GM23248 (cell line): ENCODE measurements at regions not wholly inside any gene's neighbourhood (a gene's known extent, or its start where the extent isn't known, plus 50 kb on each side); places are given as distances from the start of the nearest gene placed in this dataset.
A peak's percentile ranks its signal among the peaks of the same experiment; 100 is the strongest.

ENCODE experiments used
- DNase-seq: peaks from one replicate; pipeline ENCODE4 v3.0.0-alpha.2; 2015
- H2AFZ ChIP-seq: fragments of 200-600 bp; sonication (generic); 2 replicates; pipeline ENCODE4 v1.6.1; 2016; ENCODE audit warnings: antibody characterized with exemption
- H3F3A ChIP-seq: fragments of 200-600 bp; sonication (generic); 2 replicates; pipeline ENCODE4 v1.6.1; 2016; ENCODE audit warnings: mild to moderate bottlenecking, antibody characterized with exemption, mixed run types; ENCODE audit not compliant: insufficient read depth
- H3K27ac ChIP-seq: fragments of 200-600 bp; sonication (generic); 2 replicates; pipeline ENCODE4 v1.5.1; 2016; ENCODE audit warnings: mild to moderate bottlenecking
- H3K27me3 ChIP-seq: fragments of 200-600 bp; sonication (generic); replicated peaks from 2 replicates; pipeline ENCODE4 v1.6.1; 2016; ENCODE audit warnings: mild to moderate bottlenecking; ENCODE audit not compliant: insufficient read depth
- H3K36me3 ChIP-seq: fragments of 200-600 bp; sonication (generic); 2 replicates; pipeline ENCODE4 v1.6.1; 2016; ENCODE audit warnings: low read depth, mild to moderate bottlenecking
- H3K4me1 ChIP-seq: fragments of 200-600 bp; sonication (generic); 2 replicates; pipeline ENCODE4 v1.6.1; 2016; ENCODE audit warnings: mild to moderate bottlenecking; ENCODE audit not compliant: insufficient read depth
- H3K4me2 ChIP-seq: fragments of 200-600 bp; sonication (generic); one replicate; pipeline ENCODE4 v1.6.1; 2016; ENCODE audit warnings: mild to moderate bottlenecking; ENCODE audit not compliant: unreplicated experiment
- H3K4me3 ChIP-seq: fragments of 200-600 bp; sonication (generic); 2 replicates; pipeline ENCODE4 v1.5.1; 2016; ENCODE audit warnings: mild to moderate bottlenecking
- H3K79me2 ChIP-seq: fragments of 200-600 bp; sonication (generic); 2 replicates; pipeline ENCODE4 v1.6.1; 2016; ENCODE audit warnings: mild to moderate bottlenecking; ENCODE audit not compliant: insufficient read depth
- H3K9ac ChIP-seq: fragments of 200-600 bp; sonication (generic); 2 replicates; pipeline ENCODE4 v1.6.1; 2016; ENCODE audit warnings: mild to moderate bottlenecking
- H3K9me2 ChIP-seq: fragments of 200-600 bp; sonication (generic); 2 replicates; pipeline ENCODE4 v1.6.1; 2016; ENCODE audit warnings: mixed run types, mild to moderate bottlenecking, moderate library complexity; ENCODE audit not compliant: insufficient read depth
- H3K9me3 ChIP-seq: fragments of 200-600 bp; sonication (generic); one replicate; pipeline ENCODE4 v1.6.1; 2017; ENCODE audit warnings: low read depth
- H4K20me1 ChIP-seq: fragments of 200-600 bp; sonication (generic); 2 replicates; pipeline ENCODE4 v1.6.0; 2016; ENCODE audit not compliant: insufficient read depth
- EZH2 ChIP-seq: fragments of 200-600 bp; sonication (generic); IDR thresholded peaks from 2 replicates; pipeline ENCODE4 v1.6.1; 2018; ENCODE audit warnings: antibody characterized with exemption, mild to moderate bottlenecking; ENCODE audit not compliant: insufficient read depth, poor library complexity, severe bottlenecking
- EZH2phosphoT487 ChIP-seq: fragments of 200-600 bp; sonication (generic); IDR thresholded peaks from 2 replicates; pipeline ENCODE4 v1.6.1; 2018; ENCODE audit warnings: antibody characterized with exemption, moderate library complexity, mild to moderate bottlenecking, low read depth; ENCODE audit not compliant: insufficient read depth
- WGBS, 2 experiments: methylation state at CpG; one replicate each; pipeline ENCODE4 v1.1.6; 2015 to 2017; ENCODE audit warnings: low lambda C conversion rate in 2 of 2, low coverage in 1 of 2; ENCODE audit errors: missing lambda C conversion rate in 2 of 2; 5-methylcytosine and 5-hydroxymethylcytosine counted together
- in situ Hi-C: fragments of 300-500 bp; cut with MboI; formaldehyde crosslinking; loops from 2 replicates; pipeline ENCODE4 v1.15.0; 2020

DNA sequence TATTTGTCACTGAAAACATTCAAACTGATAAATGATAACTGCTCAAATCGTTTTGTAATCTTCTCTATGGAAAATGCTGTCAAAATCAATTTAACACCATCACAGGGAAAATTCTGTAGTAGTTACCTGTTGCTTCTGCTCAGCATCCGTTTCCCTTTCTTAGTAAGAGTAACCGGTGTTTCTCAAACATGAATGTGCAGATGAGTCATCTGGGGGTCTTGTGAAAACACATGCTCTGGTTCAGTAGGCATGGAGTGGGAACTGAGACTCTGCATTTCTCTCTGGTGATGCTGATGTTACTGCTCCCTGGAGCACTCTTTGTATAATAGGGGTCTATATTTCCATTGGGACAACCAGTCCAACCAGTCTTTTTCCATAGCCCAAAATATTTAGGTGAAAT, 145.1 kb downstream of the SEMA6D start:
- H2AFZ ChIP-seq, result no peak overlapping the region
- H3K36me3 ChIP-seq, result no peaks in the 10 kb centered on the region
- no peaks in the 10 kb centered on the region for H3K9me2 ChIP-seq
- H3K27ac ChIP-seq, result no peak overlapping the region
- H3K79me2 ChIP-seq, result no peaks in the 10 kb centered on the region
- no peaks in the 10 kb centered on the region for H3F3A ChIP-seq
- no peaks in the 10 kb centered on the region for H3K4me1 ChIP-seq
- H3K9ac ChIP-seq, result no peak overlapping the region
- 56 to 59% methylated on average over 3 of the region's 3 CpGs for WGBS, 2 experiments
- no peak for TF ChIP-seq EZH2phosphoT487
- no peak for TF ChIP-seq EZH2
- no peak overlapping the region for H3K4me3 ChIP-seq
- no peak for DNase-seq
- H3K27me3 ChIP-seq, result no peaks in the 10 kb centered on the region; the same call in 1 of the 2 replicates
- no peak overlapping the region for H3K4me2 ChIP-seq
- no peaks in the 10 kb centered on the region for H3K9me3 ChIP-seq
- in situ Hi-C loops, result no loop called here
- H4K20me1 ChIP-seq, result no peaks in the 10 kb centered on the region

DNA sequence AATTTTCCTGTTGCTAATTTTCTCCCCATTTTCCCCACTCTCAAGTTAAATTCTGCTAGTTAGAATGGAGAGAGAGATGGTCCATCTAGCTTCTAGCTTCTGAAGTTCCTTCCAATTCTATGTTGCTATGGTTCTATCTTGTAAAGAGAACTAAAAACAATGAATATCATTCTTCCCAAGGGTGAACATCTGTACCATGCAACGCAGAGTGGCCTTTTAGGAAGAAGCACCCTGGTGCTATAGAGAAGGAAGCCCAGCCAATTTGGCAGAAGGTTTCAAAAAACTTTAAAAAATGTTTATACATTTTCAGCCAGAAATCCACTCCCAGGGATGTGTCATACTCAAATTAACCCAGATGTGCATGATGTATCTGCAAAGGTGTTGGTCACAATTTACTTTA, 149.1 kb downstream of the SEMA6D start:
- no peak for TF ChIP-seq EZH2phosphoT487
- TF ChIP-seq EZH2, result no peak
- H3K4me3 ChIP-seq, result no peak overlapping the region
- no peak for DNase-seq
- H3K9ac ChIP-seq, result no peak overlapping the region
- H3K36me3 ChIP-seq, result no peaks in the 10 kb centered on the region
- WGBS, 2 experiments, result 4 to 18% methylated on average over 1 of the region's 1 CpG
- no peaks in the 10 kb centered on the region for H3K79me2 ChIP-seq
- H3K9me2 ChIP-seq, result no peaks in the 10 kb centered on the region
- no peak overlapping the region for H3K4me2 ChIP-seq
- H3K9me3 ChIP-seq, result no peaks in the 10 kb centered on the region
- no peak overlapping the region for H2AFZ ChIP-seq
- no peaks in the 10 kb centered on the region for H3K4me1 ChIP-seq
- no peaks in the 10 kb centered on the region for H3F3A ChIP-seq
- no peaks in the 10 kb centered on the region for H4K20me1 ChIP-seq
- in situ Hi-C loops, result no loop called here
- H3K27ac ChIP-seq, result no peak overlapping the region
- no peaks in the 10 kb centered on the region for H3K27me3 ChIP-seq

DNA sequence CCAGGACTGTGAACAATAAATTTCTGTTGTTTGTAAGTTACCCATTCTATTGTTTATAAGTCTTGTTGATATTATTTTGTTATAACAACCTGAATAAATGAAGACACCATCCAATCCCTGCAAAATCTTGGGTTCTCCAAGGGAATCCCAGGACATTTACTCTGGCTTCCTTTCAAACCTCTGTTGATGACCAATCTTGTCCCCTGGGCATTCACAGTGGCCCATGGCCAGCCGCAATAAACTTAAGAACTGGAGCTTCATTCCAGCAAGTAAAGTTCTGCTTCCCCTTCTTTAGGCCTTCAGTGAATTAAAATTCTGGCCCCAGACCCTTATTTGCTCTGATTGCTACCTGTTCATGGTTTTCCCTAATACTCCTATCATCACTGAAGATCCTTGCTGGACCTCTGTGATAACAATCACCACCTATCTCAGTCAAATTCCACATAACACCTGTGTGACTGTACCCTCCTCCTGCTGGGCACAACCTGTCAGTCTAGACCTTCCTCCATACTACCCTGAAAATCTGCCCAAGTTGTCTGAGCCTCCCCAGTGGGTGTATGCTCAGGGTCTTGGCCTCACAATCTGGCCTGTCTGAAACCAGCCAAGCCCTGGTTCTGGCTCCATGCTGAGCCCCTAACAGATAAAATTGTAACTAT, 153.1 kb downstream of the SEMA6D start:
- Histone ChIP-seq H3K4me2 (no peak overlapping the region), H3K4me3 (no peak overlapping the region), H3K4me1 (no peaks in the 10 kb centered on the region), H3K27me3 (no peaks in the 10 kb centered on the region), H3K9me2 (no peaks in the 10 kb centered on the region), H3K9me3 (no peaks in the 10 kb centered on the region), H4K20me1 (no peaks in the 10 kb centered on the region), H3F3A (no peaks in the 10 kb centered on the region), H2AFZ (no peak overlapping the region), H3K9ac (no peak overlapping the region), H3K79me2 (no peaks in the 10 kb centered on the region), H3K36me3 (no peaks in the 10 kb centered on the region), H3K27ac (no peak overlapping the region)
- WGBS, 2 experiments, result 96 to 100% methylated on average over 1 of the region's 1 CpG
- DNase-seq, result no peak
- in situ Hi-C loops, result no loop called here
- TF ChIP-seq EZH2phosphoT487 (no peak), EZH2 (no peak)

DNA sequence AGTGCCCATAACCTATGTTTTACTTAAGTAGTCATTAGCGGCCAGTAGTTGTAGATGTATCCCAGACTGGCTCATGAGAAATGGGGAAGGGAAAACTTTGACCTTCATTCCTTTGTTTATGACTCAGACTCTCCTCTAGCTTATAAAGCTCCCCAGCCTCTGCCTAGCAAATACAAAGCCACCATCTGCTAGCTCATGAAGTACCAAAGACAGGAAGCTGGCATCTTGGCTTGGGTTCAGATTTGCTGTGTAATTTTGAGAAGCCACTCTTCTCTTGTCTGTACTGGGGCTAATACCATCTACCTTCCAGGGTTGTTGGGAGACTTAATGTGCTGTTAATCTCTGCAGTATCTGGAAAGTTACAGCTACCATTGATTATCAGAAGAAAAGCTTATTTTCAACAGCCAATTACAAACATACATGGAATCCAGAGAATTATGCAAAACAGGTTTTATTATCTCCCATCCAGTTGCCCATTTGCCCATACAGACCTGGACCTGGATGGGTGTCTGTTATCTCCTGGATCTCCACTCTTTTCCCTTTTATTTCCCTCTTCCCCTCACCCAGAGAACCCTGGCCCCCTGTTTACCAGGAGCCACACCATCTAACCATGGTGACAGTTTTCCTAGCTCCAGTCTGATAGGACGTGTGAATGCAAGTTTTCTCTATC, 153.8 kb downstream of the SEMA6D start:
- no peaks in the 10 kb centered on the region for H4K20me1 ChIP-seq
- H3K4me2 ChIP-seq, result no peak overlapping the region
- H3K27me3 ChIP-seq, result no peaks in the 10 kb centered on the region
- H3K4me1 ChIP-seq, result no peaks in the 10 kb centered on the region
- no peak overlapping the region for H3K27ac ChIP-seq
- no peak overlapping the region for H3K4me3 ChIP-seq
- TF ChIP-seq EZH2 (no peak), EZH2phosphoT487 (no peak)
- in situ Hi-C loops, result no loop called here
- no peaks in the 10 kb centered on the region for H3K36me3 ChIP-seq
- H3K9ac ChIP-seq, result no peak overlapping the region
- H2AFZ ChIP-seq, result no peak overlapping the region
- no peaks in the 10 kb centered on the region for H3F3A ChIP-seq
- 43 to 47% methylated on average over 2 of the region's 2 CpGs for WGBS, 2 experiments
- no peaks in the 10 kb centered on the region for H3K79me2 ChIP-seq
- peak; percentile 30 for DNase-seq
- H3K9me2 ChIP-seq, result no peaks in the 10 kb centered on the region
- H3K9me3 ChIP-seq, result no peaks in the 10 kb centered on the region

DNA sequence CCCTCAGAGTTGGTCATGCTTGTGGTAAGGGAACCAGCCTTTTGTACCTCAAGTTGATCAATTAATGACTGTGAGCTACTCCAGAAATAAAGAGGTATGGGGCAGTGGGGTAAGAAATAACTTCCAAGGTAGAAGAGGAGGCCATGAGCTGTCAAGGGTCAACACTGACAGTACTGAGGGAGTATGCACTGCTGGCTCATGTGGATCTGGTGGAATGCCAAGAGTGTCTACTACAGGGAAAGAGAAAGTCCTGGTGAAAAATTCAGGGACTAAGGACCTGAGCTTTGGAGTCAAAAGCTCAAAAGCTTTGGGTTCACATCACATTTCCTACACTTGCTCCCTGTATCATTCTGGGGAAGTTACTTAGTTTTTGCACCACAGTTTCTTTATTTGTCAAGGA, 154.9 kb downstream of the SEMA6D start:
- H3K4me2 ChIP-seq, result no peak overlapping the region
- no peak overlapping the region for H3K27ac ChIP-seq
- no peaks in the 10 kb centered on the region for H4K20me1 ChIP-seq
- H3K79me2 ChIP-seq, result no peaks in the 10 kb centered on the region
- in situ Hi-C loops, result no loop called here
- no peak overlapping the region for H2AFZ ChIP-seq
- TF ChIP-seq EZH2 (no peak), EZH2phosphoT487 (no peak)
- no peaks in the 10 kb centered on the region for H3K27me3 ChIP-seq
- H3K9ac ChIP-seq, result no peak overlapping the region
- no peaks in the 10 kb centered on the region for H3F3A ChIP-seq
- H3K4me3 ChIP-seq, result no peak overlapping the region
- DNase-seq, result no peak
- no peaks in the 10 kb centered on the region for H3K9me3 ChIP-seq
- no peaks in the 10 kb centered on the region for H3K4me1 ChIP-seq
- H3K36me3 ChIP-seq, result no peaks in the 10 kb centered on the region
- H3K9me2 ChIP-seq, result no peaks in the 10 kb centered on the region
